Astrocyte (in vitro differentiated cells and primary cell): ENCODE measurements at regions not wholly inside any gene's neighbourhood (a gene's known extent, or its start where the extent isn't known, plus 50 kb on each side); places are given as distances from the start of the nearest gene placed in this dataset.

Source experiments
- DNase-seq: peaks from one replicate; pipeline ENCODE4 v3.0.0-alpha.2; 2010; ENCODE audit warnings: low read depth
- FAIRE-seq: peaks from 2 replicates; lab custom pipeline; 2011; peaks lifted over from hg19 to GRCh38; lab: Jason Lieb, UNC
- H2AFZ ChIP-seq: 2 replicates; pipeline ENCODE4 v1.6.0; 2012; ENCODE audit warnings: low read depth, low read length, inconsistent platforms
- H3K27ac ChIP-seq: 2 replicates; pipeline ENCODE4 v1.5.1; 2011; ENCODE audit warnings: low read depth, low read length, inconsistent platforms
- H3K27me3 ChIP-seq: 2 replicates; pipeline ENCODE4 v1.6.0; 2011; ENCODE audit warnings: low read length, inconsistent platforms; ENCODE audit not compliant: insufficient read depth
- H3K36me3 ChIP-seq: 2 replicates; pipeline ENCODE4 v1.5.1; 2011; ENCODE audit warnings: low read length, inconsistent platforms; ENCODE audit not compliant: insufficient read depth
- H3K4me1 ChIP-seq: 2 replicates; pipeline ENCODE4 v1.5.1; 2011; ENCODE audit warnings: low read length, inconsistent platforms; ENCODE audit not compliant: insufficient read depth
- H3K4me2 ChIP-seq: 2 replicates; pipeline ENCODE4 v1.6.0; 2012; ENCODE audit warnings: low read length, inconsistent platforms
- H3K4me3 ChIP-seq: 2 replicates; pipeline ENCODE4 v1.5.1; 2011; ENCODE audit warnings: low read depth, mild to moderate bottlenecking, low read length, inconsistent platforms; ENCODE audit not compliant: insufficient read depth
- H3K79me2 ChIP-seq: 2 replicates; pipeline ENCODE4 v1.6.0; 2012; ENCODE audit warnings: mild to moderate bottlenecking, low read length, inconsistent platforms; ENCODE audit not compliant: insufficient read depth
- H3K9ac ChIP-seq: 2 replicates; pipeline ENCODE4 v1.6.0; 2012; ENCODE audit warnings: mild to moderate bottlenecking, low read length, inconsistent platforms
- H3K9me3 ChIP-seq: 2 replicates; pipeline ENCODE4 v1.5.1; 2012; ENCODE audit warnings: low read depth, mild to moderate bottlenecking, low read length, inconsistent platforms; ENCODE audit not compliant: insufficient read depth
- H4K20me1 ChIP-seq: 2 replicates; pipeline ENCODE4 v1.6.0; 2012; ENCODE audit warnings: low read length, inconsistent platforms; ENCODE audit not compliant: insufficient read depth
- H3K27ac Mint-ChIP-seq: one replicate; pipeline ENCODE4 v1.8.0; 2021; ENCODE audit warnings: mild to moderate bottlenecking, mixed read lengths; ENCODE audit not compliant: unreplicated experiment
- H3K27me3 Mint-ChIP-seq: one replicate; pipeline ENCODE4 v1.8.0; 2021; ENCODE audit warnings: low read depth, mixed read lengths; ENCODE audit not compliant: unreplicated experiment
- H3K36me3 Mint-ChIP-seq: one replicate; pipeline ENCODE4 v1.8.0; 2021; ENCODE audit warnings: low read depth, mixed read lengths; ENCODE audit not compliant: unreplicated experiment
- H3K4me1 Mint-ChIP-seq: one replicate; pipeline ENCODE4 v1.8.0; 2021; ENCODE audit warnings: low read depth, mixed read lengths; ENCODE audit not compliant: unreplicated experiment
- H3K4me3 Mint-ChIP-seq: one replicate; pipeline ENCODE4 v1.8.0; 2021; ENCODE audit warnings: mild to moderate bottlenecking, moderate library complexity, mixed read lengths; ENCODE audit not compliant: unreplicated experiment
- H3K9me3 Mint-ChIP-seq: one replicate; pipeline ENCODE4 v1.8.0; 2021; ENCODE audit warnings: mild to moderate bottlenecking, mixed read lengths; ENCODE audit not compliant: unreplicated experiment
- CTCF ChIP-seq: IDR thresholded peaks from 2 replicates; pipeline ENCODE4 v1.5.1; 2011; ENCODE audit warnings: low read depth, mild to moderate bottlenecking, inconsistent platforms, low read length, moderate library complexity; ENCODE audit not compliant: insufficient read depth
- EZH2 ChIP-seq: IDR thresholded peaks from 2 replicates; pipeline ENCODE4 v1.6.1; 2012; ENCODE audit warnings: mild to moderate bottlenecking, low read length, inconsistent platforms; ENCODE audit not compliant: insufficient read depth

DNA sequence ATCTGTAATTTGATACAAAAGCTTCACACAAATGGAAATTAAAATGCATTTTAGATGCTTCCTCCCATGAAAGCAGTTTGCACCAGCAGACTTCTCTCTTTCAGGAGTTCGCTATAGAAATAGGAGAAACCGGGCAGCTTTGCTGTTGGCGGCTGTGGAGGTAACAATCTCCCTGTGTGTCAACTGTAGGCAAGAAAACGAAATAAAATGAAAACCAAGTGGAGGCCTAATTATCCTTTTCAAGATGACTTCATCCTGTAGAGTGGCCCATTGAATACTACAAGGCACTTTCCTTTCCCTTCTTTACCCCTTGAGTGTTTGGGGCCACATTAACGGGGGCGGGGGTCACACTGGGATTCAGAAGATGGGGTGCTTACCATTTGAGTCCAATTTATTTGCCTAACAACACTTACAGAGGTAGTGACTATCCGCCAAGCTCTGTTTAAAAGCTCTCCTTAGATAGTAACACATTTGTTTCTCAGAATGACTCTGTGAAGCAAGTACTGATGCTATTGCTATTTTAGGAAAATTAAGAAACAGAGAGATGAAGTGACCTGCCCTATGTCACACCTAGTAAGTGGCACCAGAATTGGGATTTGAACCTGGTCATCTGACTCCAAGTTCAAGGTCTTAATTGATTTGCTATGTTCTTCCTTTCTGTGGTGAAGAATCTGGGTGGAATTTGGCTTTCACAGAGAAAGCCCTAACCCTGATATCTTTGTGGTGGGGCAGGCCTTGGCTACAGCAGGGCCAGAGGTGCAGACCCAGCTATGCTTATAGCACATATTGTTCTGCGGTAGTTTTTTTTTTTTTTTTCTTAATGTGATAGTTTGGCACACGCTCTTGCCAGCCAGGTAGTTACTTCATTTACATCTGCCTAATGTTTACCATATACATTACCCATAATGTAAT, 125.5 kb upstream of the MPHOSPH6 start:
- Histone ChIP-seq H3K4me2 (no peak overlapping the region), H3K36me3 (no peaks in the 10 kb centered on the region), H3K79me2 (no peaks in the 10 kb centered on the region), H3K27me3 (no peaks in the 10 kb centered on the region), H4K20me1 (no peaks in the 10 kb centered on the region), H3K9ac (no peak overlapping the region), H3K4me1 (no peaks in the 10 kb centered on the region), H3K27ac (no peak overlapping the region), H3K9me3 (no peaks in the 10 kb centered on the region), H3K4me3 (no peak overlapping the region), H2AFZ (no peak overlapping the region)
- Mint-ChIP-seq H3K36me3 (no peaks in the 10 kb centered on the region), H3K4me1 (no peaks in the 10 kb centered on the region), H3K4me3 (no peak overlapping the region), H3K9me3 (no peaks in the 10 kb centered on the region), H3K27ac (no peak overlapping the region), H3K27me3 (peaks cover 22% of the 10 kb centered on the region)
- DNase-seq (no peak), FAIRE-seq (no peak)
- no peak for TF ChIP-seq CTCF
- TF ChIP-seq EZH2 = no peak

GRCh38 chr16:82293671-82294070, 123.6 kb upstream of the MPHOSPH6 start:
- peaks cover 2% of the 10 kb centered on the region for H3K9me3 Mint-ChIP-seq
- H4K20me1 ChIP-seq = no peaks in the 10 kb centered on the region
- H3K9ac ChIP-seq = no peak overlapping the region
- H3K4me3 Mint-ChIP-seq = no peak overlapping the region
- peaks cover 28% of the 10 kb centered on the region for H3K27me3 Mint-ChIP-seq
- no peak overlapping the region for H3K27ac Mint-ChIP-seq
- no peaks in the 10 kb centered on the region for H3K79me2 ChIP-seq
- no peak for TF ChIP-seq EZH2
- no peak for TF ChIP-seq CTCF
- no peak for DNase-seq
- H3K4me1 ChIP-seq = no peaks in the 10 kb centered on the region
- H3K27ac ChIP-seq = no peak overlapping the region
- no peaks in the 10 kb centered on the region for H3K36me3 ChIP-seq
- H3K36me3 Mint-ChIP-seq = no peaks in the 10 kb centered on the region
- H3K4me1 Mint-ChIP-seq = no peaks in the 10 kb centered on the region
- no peak overlapping the region for H3K4me3 ChIP-seq
- FAIRE-seq = no peak
- H3K4me2 ChIP-seq = no peak overlapping the region
- no peaks in the 10 kb centered on the region for H3K27me3 ChIP-seq
- H2AFZ ChIP-seq = no peak overlapping the region
- no peaks in the 10 kb centered on the region for H3K9me3 ChIP-seq

DNA sequence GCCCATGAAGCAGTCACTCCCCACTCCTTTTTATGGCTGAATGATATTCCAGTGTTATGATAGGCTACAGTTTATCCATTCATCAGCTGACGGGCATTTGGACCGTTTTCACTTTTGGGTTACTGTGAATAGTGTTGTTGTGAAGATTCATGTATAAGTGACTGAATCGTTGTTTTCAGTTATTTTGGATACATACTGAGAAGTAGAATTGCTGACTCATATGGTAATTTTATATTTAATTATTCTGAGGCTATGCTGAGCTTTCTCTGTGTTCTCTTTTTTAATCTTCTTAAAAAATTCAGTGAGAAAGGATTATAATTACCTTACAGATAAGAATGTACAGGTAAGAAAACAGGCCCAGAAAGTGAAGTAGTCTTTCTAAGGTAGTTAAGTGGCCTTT, 117.9 kb upstream of the MPHOSPH6 start:
- no peaks in the 10 kb centered on the region for H4K20me1 ChIP-seq
- TF ChIP-seq CTCF (no peak), EZH2 (no peak)
- Mint-ChIP-seq H3K4me3 (no peak overlapping the region), H3K9me3 (peaks cover 2% of the 10 kb centered on the region), H3K36me3 (no peaks in the 10 kb centered on the region), H3K4me1 (no peaks in the 10 kb centered on the region), H3K27ac (no peak overlapping the region), H3K27me3 (peaks cover 24% of the 10 kb centered on the region)
- peaks cover 4% of the 10 kb centered on the region for H3K27me3 ChIP-seq
- no peaks in the 10 kb centered on the region for H3K9me3 ChIP-seq
- no peak overlapping the region for H2AFZ ChIP-seq
- H3K4me2 ChIP-seq = no peak overlapping the region
- FAIRE-seq (no peak), DNase-seq (no peak)
- no peaks in the 10 kb centered on the region for H3K4me1 ChIP-seq
- H3K36me3 ChIP-seq = no peaks in the 10 kb centered on the region
- no peak overlapping the region for H3K9ac ChIP-seq
- no peak overlapping the region for H3K4me3 ChIP-seq
- no peaks in the 10 kb centered on the region for H3K79me2 ChIP-seq
- no peak overlapping the region for H3K27ac ChIP-seq
